AG10803 (cell line): ENCODE measurements at regions not wholly inside any gene's neighbourhood (a gene's known extent, or its start where the extent isn't known, plus 50 kb on each side); places are given as distances from the start of the nearest gene placed in this dataset.

Source experiments
- DNase-seq: peaks from one replicate; pipeline ENCODE4 v3.0.0; 2010; ENCODE audit warnings: low read depth
- H3K4me3 ChIP-seq: 2 replicates; pipeline ENCODE4 v1.5.1; 2011; ENCODE audit warnings: mild to moderate bottlenecking, low read length, control low read depth
- TF ChIP-seq, protein P1 (sequence below): conservative IDR thresholded peaks from 2 replicates; pipeline ENCODE4 v1.5.1; 2011; ENCODE audit warnings: mild to moderate bottlenecking, low read length, control low read depth, inconsistent platforms

DNA sequence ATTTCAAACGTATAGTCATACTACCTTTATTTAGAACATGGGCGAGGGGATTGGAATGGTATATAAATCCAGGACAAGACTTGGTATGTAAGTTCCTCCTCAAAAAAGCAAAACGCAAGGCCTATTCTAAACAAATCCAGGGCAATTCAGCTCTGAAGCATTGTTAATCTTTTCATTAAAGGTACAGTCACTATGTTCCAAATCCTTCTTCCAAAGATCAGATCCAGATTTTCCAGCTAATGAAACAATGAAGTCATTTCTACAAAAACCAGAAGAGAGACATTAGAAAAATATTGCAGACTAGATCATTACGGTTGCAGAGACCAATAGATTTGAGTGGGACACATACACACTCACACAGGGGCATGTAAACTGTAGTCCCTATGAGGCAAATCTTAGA, 116.1 kb upstream of the BNC2 start:
- DNase-seq, result no peak
- TF ChIP-seq, protein P1, sequence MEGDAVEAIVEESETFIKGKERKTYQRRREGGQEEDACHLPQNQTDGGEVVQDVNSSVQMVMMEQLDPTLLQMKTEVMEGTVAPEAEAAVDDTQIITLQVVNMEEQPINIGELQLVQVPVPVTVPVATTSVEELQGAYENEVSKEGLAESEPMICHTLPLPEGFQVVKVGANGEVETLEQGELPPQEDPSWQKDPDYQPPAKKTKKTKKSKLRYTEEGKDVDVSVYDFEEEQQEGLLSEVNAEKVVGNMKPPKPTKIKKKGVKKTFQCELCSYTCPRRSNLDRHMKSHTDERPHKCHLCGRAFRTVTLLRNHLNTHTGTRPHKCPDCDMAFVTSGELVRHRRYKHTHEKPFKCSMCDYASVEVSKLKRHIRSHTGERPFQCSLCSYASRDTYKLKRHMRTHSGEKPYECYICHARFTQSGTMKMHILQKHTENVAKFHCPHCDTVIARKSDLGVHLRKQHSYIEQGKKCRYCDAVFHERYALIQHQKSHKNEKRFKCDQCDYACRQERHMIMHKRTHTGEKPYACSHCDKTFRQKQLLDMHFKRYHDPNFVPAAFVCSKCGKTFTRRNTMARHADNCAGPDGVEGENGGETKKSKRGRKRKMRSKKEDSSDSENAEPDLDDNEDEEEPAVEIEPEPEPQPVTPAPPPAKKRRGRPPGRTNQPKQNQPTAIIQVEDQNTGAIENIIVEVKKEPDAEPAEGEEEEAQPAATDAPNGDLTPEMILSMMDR, result no peak
- H3K4me3 ChIP-seq, result no peak overlapping the region

DNA sequence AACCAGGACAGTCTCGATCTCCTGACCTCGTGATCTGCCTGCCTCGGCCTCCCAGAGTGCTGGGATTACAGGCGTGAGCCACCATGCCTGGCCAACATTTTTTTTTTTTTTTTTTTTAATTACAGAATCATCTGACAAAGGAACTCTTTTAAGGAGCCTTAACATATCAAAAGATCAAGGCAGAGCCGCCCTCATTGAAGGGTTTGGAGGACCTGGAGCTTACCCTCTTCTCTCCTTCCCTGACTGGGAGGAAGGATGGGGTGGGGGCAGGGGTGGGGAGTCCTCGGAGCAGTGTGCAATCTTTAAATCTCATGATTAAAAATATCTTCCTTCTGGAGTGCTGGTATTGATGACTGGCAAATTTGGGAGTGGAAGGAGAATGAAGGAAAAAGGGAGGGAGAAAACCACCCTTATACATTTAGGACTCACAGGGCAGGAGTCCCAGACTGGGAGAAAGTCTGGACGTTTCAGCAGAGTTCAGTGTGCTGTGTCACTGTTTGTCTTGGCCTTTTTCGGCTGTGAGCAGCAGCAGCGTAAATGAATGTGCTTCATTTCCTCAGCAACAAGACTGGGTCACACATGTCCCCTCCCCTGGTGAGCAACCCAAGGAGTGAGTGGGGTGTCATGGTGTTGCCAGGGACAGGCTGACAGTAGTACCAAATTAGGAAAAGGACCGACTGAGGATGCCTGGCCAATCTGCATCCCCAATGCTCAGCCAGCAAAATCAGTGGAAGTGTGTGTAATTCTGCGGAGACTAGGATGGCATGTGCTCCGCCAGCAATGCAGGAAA, 115.3 kb upstream of the BNC2 start:
- DNase-seq, result peak; percentile 76
- TF ChIP-seq, protein P1, result no peak
- H3K4me3 ChIP-seq, result no peak overlapping the region

- no peak for DNase-seq
- no peak overlapping the region for H3K4me3 ChIP-seq
- TF ChIP-seq, protein P1, result no peak
Observed at GRCh38 chr9:16982780-16983310, 112.4 kb upstream of the BNC2 start.

GRCh38 chr9:16976427-16976826, 106.0 kb upstream of the BNC2 start:
- no peak for DNase-seq
- TF ChIP-seq, protein P1, result no peak
- H3K4me3 ChIP-seq, result no peak overlapping the region

DNA sequence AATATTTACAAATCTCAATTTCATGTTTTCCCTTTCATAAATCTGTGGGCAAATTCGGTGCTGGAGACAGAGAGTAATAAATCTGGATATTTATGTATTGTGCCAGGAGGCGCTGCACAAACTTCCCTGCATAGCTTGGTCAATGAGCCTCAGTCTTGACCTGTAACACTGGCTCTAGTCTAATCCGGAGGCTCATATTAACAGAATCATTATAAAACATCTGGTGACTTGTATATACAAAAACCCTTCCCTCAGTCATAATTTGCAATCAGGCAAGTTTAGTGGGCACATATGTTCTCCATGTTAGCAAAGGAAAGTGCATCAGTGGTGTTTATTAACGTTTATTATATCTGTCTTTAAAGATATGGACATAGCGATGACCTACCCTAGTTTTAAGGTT, 104.0 kb upstream of the BNC2 start:
- H3K4me3 ChIP-seq, result no peak overlapping the region
- DNase-seq, result no peak
- TF ChIP-seq, protein P1, result no peak

DNA sequence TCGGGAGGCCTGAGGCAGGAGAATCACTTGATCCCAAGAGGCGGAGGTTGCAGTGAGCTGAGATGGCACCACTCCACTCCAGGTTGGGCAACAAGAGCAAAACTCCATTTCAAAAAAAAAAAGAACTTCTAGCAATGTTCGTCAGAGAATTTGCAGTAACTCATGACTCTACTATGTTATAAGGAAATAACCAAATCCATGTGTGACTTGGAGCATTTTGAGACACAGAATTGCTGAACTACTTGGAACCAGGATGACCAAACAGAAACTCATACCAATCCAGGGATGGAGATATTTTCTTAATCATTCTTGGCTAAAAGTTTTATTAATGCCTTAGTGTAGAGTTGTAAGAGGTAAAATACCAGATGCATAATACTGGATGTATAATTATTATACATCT, 99.9 kb upstream of the BNC2 start:
- no peak overlapping the region for H3K4me3 ChIP-seq
- DNase-seq, result peak; percentile 87
- TF ChIP-seq, protein P1, result no peak

DNA sequence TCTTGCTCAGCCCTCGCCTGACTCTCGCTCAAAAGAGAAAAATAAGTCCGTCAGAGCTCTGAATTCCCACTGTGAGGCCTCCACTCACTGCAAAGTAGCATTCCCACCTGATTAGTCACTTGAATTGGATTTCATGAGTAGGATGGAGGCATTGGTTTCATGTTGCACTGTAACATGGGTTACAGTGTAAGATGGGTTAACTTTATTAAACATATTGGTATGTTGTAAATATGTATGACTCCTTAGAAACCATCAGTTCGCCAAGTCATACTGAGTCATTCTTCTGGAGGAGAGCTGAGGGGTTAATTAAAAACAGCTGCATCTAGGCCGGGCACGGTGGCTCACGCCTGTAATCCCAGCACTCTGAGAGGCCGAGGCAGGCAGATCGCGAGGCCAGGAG, 93.8 kb upstream of the BNC2 start:
- no peak overlapping the region for H3K4me3 ChIP-seq
- DNase-seq, result peak; percentile 99
- TF ChIP-seq, protein P1, result no peak
